Nephron progenitor cell (in vitro differentiated cells): ENCODE measurements at regions not wholly inside any gene's neighbourhood (a gene's known extent, or its start where the extent isn't known, plus 50 kb on each side); places are given as distances from the start of the nearest gene placed in this dataset.
"Not testable (repeated sequence)": the region's sequence is repeated elsewhere in the genome, so short reads cannot be mapped to it uniquely, and the experiment has no call there.

Experiments used
- DNase-seq: peaks from one replicate; pipeline ENCODE4 v3.0.0; 2021
- H3K27ac Mint-ChIP-seq: 2 replicates; pipeline ENCODE4 v1.8.0; 2021; ENCODE audit warnings: mild to moderate bottlenecking, moderate library complexity, mixed read lengths
- H3K27me3 Mint-ChIP-seq: 2 replicates; pipeline ENCODE4 v1.8.0; 2021; ENCODE audit warnings: mild to moderate bottlenecking, low read depth, mixed read lengths; ENCODE audit not compliant: poor library complexity
- H3K36me3 Mint-ChIP-seq: 2 replicates; pipeline ENCODE4 v1.8.0; 2021; ENCODE audit warnings: low read depth, mixed read lengths
- H3K4me1 Mint-ChIP-seq: 2 replicates; pipeline ENCODE4 v1.8.0; 2021; ENCODE audit warnings: mixed read lengths
- H3K4me3 Mint-ChIP-seq: 2 replicates; pipeline ENCODE4 v1.8.0; 2021; ENCODE audit warnings: mild to moderate bottlenecking, moderate library complexity, mixed read lengths
- H3K9me3 Mint-ChIP-seq: 2 replicates; pipeline ENCODE4 v1.8.0; 2021; ENCODE audit warnings: mild to moderate bottlenecking, moderate library complexity, mixed read lengths
- TF ChIP-seq, protein P1 (sequence below): fragments of 200-600 bp; sonication (generic); IDR thresholded peaks from 2 replicates; pipeline ENCODE4 v1.5.0; 2021; ENCODE audit warnings: antibody characterized with exemption

DNA sequence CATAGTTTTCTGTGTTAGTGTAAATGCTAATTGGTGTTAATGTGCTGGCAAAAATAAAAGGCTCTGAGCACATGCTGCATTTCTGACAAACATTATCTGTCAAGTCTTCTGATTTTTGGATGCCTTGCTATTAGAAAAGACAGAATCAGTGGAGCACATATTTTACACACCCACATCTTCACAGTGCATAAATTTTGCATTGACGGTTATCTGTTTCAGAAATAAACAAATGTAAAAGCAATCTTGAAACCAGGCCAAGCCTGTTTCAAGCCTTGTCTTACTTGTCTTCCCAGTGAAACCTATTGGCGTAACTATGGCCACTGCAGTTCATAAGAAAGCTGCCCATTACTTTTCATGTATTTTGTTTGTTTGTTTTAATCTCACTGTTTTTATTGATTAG is 333.7 kb upstream of the CDH19 start:
- no peak overlapping the region for H3K27ac Mint-ChIP-seq
- no peaks in the 10 kb centered on the region for H3K36me3 Mint-ChIP-seq
- H3K4me1 Mint-ChIP-seq: no peaks in the 10 kb centered on the region
- no peak for DNase-seq
- H3K27me3 Mint-ChIP-seq: no peaks in the 10 kb centered on the region
- H3K4me3 Mint-ChIP-seq: no peak overlapping the region
- TF ChIP-seq, protein P1, sequence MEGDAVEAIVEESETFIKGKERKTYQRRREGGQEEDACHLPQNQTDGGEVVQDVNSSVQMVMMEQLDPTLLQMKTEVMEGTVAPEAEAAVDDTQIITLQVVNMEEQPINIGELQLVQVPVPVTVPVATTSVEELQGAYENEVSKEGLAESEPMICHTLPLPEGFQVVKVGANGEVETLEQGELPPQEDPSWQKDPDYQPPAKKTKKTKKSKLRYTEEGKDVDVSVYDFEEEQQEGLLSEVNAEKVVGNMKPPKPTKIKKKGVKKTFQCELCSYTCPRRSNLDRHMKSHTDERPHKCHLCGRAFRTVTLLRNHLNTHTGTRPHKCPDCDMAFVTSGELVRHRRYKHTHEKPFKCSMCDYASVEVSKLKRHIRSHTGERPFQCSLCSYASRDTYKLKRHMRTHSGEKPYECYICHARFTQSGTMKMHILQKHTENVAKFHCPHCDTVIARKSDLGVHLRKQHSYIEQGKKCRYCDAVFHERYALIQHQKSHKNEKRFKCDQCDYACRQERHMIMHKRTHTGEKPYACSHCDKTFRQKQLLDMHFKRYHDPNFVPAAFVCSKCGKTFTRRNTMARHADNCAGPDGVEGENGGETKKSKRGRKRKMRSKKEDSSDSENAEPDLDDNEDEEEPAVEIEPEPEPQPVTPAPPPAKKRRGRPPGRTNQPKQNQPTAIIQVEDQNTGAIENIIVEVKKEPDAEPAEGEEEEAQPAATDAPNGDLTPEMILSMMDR: no peak
- H3K9me3 Mint-ChIP-seq: peaks cover 13% of the 10 kb centered on the region

- TF ChIP-seq, protein P1: no peak
- Mint-ChIP-seq H3K27me3 (no peaks in the 10 kb centered on the region), H3K27ac (no peak overlapping the region), H3K9me3 (no peaks in the 10 kb centered on the region), H3K4me3 (no peak overlapping the region), H3K36me3 (no peaks in the 10 kb centered on the region), H3K4me1 (no peaks in the 10 kb centered on the region)
- DNase-seq: no peak
These were observed 327.1 kb upstream of the CDH19 start for GRCh38 chr18:66931010-66931409.

- Mint-ChIP-seq H3K4me1 (no peaks in the 10 kb centered on the region), H3K36me3 (no peaks in the 10 kb centered on the region), H3K9me3 (no peaks in the 10 kb centered on the region), H3K27me3 (no peaks in the 10 kb centered on the region), H3K4me3 (no peak overlapping the region), H3K27ac (no peak overlapping the region)
- TF ChIP-seq, protein P1: no peak
- DNase-seq: no peak
These were observed 312.9 kb upstream of the CDH19 start for GRCh38 chr18:66916834-66917233.

DNA sequence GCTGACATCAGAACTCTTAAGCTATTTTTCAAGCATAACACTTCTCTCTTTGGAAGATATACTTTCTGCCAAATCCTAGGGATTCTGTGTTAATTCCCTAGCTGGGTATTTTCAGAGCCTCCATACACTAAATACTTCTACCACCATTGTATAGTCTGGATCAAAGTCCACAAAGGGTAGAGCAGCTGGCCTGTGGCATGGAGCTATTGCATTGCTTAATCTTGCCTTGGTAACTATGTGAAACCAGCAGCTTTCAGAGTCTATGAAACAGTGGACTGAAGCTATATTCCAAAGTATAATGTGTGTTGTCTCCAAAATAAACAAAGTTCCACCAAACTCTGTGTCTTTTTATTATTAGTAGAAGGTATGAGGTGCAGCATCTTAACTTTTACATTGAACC is 296.9 kb upstream of the CDH19 start:
- DNase-seq: no peak

GRCh38 chr18:66895631-66896030 is 291.7 kb upstream of the CDH19 start:
- H3K9me3 Mint-ChIP-seq: no peaks in the 10 kb centered on the region
- no peak for DNase-seq
- TF ChIP-seq, protein P1: no peak
- no peaks in the 10 kb centered on the region for H3K4me1 Mint-ChIP-seq
- H3K36me3 Mint-ChIP-seq: no peaks in the 10 kb centered on the region
- no peak overlapping the region for H3K4me3 Mint-ChIP-seq
- no peaks in the 10 kb centered on the region for H3K27me3 Mint-ChIP-seq
- no peak overlapping the region for H3K27ac Mint-ChIP-seq

More for the DNA sequence above, 296.9 kb upstream of the CDH19 start:
- Mint-ChIP-seq H3K4me3 (no peak overlapping the region), H3K9me3 (no peaks in the 10 kb centered on the region), H3K27ac (no peak overlapping the region), H3K27me3 (no peaks in the 10 kb centered on the region), H3K4me1 (no peaks in the 10 kb centered on the region), H3K36me3 (no peaks in the 10 kb centered on the region)
- TF ChIP-seq, protein P1: no peak

- Mint-ChIP-seq H3K36me3 (no peaks in the 10 kb centered on the region), H3K9me3 (no peaks in the 10 kb centered on the region), H3K27ac (no peak overlapping the region), H3K4me3 (no peak overlapping the region), H3K27me3 (no peaks in the 10 kb centered on the region), H3K4me1 (no peaks in the 10 kb centered on the region)
- TF ChIP-seq, protein P1: no peak
- DNase-seq: no peak
These were observed 291.0 kb upstream of the CDH19 start for GRCh38 chr18:66894851-66895250.

GRCh38 chr18:66892388-66892787 is 288.5 kb upstream of the CDH19 start:
- not testable (repeated sequence) for H3K27ac Mint-ChIP-seq, H3K27me3 Mint-ChIP-seq, H3K4me1 Mint-ChIP-seq, H3K4me3 Mint-ChIP-seq, H3K9me3 Mint-ChIP-seq, H3K36me3 Mint-ChIP-seq, DNase-seq
